ENCODE measurements at regions not wholly inside any gene's neighbourhood (a gene's known extent, or its start where the extent isn't known, plus 50 kb on each side); places are given as distances from the start of the nearest gene placed in this dataset.
A peak's percentile ranks its signal among the peaks of the same experiment; 100 is the strongest.

DNA sequence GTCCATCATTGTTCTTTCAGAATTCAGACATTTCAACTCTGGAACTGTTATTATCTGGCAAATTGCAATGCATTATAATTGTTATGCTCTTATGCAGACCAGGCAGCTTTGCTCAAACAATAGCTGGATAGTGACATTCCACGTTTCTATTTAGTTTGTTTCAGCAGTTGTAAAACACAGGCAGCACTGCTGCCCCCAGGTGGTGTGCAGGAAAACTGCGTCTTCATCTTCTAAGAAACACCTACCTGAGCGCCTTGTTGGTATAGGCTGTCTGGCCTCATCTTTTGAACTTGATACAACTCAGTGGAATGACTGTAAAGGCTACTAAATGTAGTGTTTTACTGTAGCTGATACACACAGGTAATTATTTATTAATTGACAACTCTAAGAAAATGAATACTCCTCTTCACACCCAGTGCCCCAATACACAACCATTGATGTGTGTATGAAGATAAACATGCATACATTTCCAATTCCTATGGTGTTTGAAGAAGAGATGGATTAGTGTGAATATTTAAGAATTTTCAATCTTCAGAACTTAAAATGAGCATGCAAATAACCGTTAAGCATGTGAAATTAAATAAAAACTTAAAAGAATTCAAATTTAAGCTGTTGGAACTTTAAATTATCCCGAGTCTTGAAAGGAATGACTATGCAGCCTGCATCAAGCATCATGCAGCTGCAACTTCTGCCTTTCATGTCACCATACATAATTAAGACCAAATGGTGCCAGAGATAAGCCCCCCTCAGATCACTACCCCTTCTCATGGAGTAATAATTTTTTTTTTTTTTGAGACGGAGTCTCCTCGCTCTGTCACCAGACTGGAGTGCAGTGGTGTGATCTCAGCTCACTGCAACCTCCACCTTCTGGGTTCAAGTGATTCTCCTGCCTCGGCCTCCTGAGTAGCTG, 85.6 kb downstream of the CD8B2 start:
- H3K4me3 ChIP-seq (ENCODE audit: low read length) = no peak overlapping the region

DNA sequence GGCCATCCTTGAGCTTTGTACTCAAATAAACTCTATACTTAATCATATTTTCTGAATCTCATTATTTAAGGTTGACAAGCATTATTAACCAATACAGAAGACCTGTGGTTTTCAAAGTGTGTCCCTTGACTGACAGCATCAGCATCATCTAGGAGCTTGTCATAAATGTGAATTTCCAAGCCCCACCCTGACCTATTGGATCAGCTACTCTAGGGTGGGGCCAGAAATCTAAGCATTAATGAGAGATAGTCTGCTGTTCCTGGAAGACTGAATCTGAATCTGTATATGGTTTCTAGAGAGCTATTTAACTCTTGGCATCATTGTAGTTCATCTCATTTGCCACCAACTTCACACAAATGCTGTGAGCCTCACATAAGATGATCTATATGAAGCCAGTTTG, 86.6 kb downstream of the CD8B2 start:
- no peak overlapping the region for H3K4me3 ChIP-seq (ENCODE audit: low read length)
- H3K36me3 ChIP-seq (ENCODE audit: insufficient read depth, low read depth, low read length) = no peaks in the 10 kb centered on the region
- no peak overlapping the region for H3K9ac ChIP-seq (ENCODE audit: low read depth, low read length)
- no peak overlapping the region for H3K27ac ChIP-seq (ENCODE audit: low read length)
- no peaks in the 10 kb centered on the region for H3K9me3 ChIP-seq (ENCODE audit: insufficient read depth, low read depth, low read length)
- H3K27me3 ChIP-seq (ENCODE audit: insufficient read depth, low read length) = no peaks in the 10 kb centered on the region; the same call in 1 of the 2 replicates
- peaks cover 2% of the 10 kb centered on the region; the same call in 1 of the 2 replicates for H3K4me1 ChIP-seq (ENCODE audit: insufficient read depth, low read length)

More for the DNA sequence above, 85.6 kb downstream of the CD8B2 start:
- no peaks in the 10 kb centered on the region for H3K9me3 ChIP-seq (ENCODE audit: insufficient read depth, low read depth, low read length)
- no peaks in the 10 kb centered on the region for H3K27me3 ChIP-seq (ENCODE audit: insufficient read depth, low read length)
- H3K27ac ChIP-seq (ENCODE audit: low read length) = no peak overlapping the region
- H3K4me1 ChIP-seq (ENCODE audit: insufficient read depth, low read length) = peaks cover 2% of the 10 kb centered on the region; the same call in 1 of the 2 replicates
- H3K36me3 ChIP-seq (ENCODE audit: insufficient read depth, low read depth, low read length) = no peaks in the 10 kb centered on the region
- H3K9ac ChIP-seq (ENCODE audit: low read depth, low read length) = no peak overlapping the region

GRCh38 chr2:106575955-106576354, 88.8 kb downstream of the CD8B2 start:
- peaks cover 6% of the 10 kb centered on the region for H3K27me3 ChIP-seq (ENCODE audit: insufficient read depth, low read length)
- no peak overlapping the region for H3K4me3 ChIP-seq (ENCODE audit: low read length)
- H3K4me1 ChIP-seq (ENCODE audit: insufficient read depth, low read length) = peaks cover 2% of the 10 kb centered on the region; the same call in 1 of the 2 replicates
- no peak overlapping the region for H3K9ac ChIP-seq (ENCODE audit: low read depth, low read length)
- no peaks in the 10 kb centered on the region for H3K36me3 ChIP-seq (ENCODE audit: insufficient read depth, low read depth, low read length)
- H3K27ac ChIP-seq (ENCODE audit: low read length) = no peak overlapping the region
- H3K9me3 ChIP-seq (ENCODE audit: insufficient read depth, low read depth, low read length) = no peaks in the 10 kb centered on the region

GRCh38 chr2:106577255-106577651, 90.1 kb downstream of the CD8B2 start:
- H3K4me3 ChIP-seq (ENCODE audit: low read length) = no peak overlapping the region
- peaks cover 2% of the 10 kb centered on the region; the same call in 1 of the 2 replicates for H3K4me1 ChIP-seq (ENCODE audit: insufficient read depth, low read length)
- no peaks in the 10 kb centered on the region for H3K9me3 ChIP-seq (ENCODE audit: insufficient read depth, low read depth, low read length)
- no peak overlapping the region for H3K27ac ChIP-seq (ENCODE audit: low read length)
- no peak overlapping the region for H3K9ac ChIP-seq (ENCODE audit: low read depth, low read length)
- no peaks in the 10 kb centered on the region for H3K36me3 ChIP-seq (ENCODE audit: insufficient read depth, low read depth, low read length)
- peaks cover 19% of the 10 kb centered on the region for H3K27me3 ChIP-seq (ENCODE audit: insufficient read depth, low read length)

GRCh38 chr2:106579750-106580197, 92.6 kb downstream of the CD8B2 start:
- H3K27ac ChIP-seq (ENCODE audit: low read length) = no peak overlapping the region
- H3K4me3 ChIP-seq (ENCODE audit: low read length) = no peak overlapping the region
- H3K27me3 ChIP-seq (ENCODE audit: insufficient read depth, low read length) = peaks cover 21% of the 10 kb centered on the region
- H3K4me1 ChIP-seq (ENCODE audit: insufficient read depth, low read length) = peaks cover 2% of the 10 kb centered on the region; the same call in 1 of the 2 replicates
- no peaks in the 10 kb centered on the region for H3K36me3 ChIP-seq (ENCODE audit: insufficient read depth, low read depth, low read length)
- H3K9ac ChIP-seq (ENCODE audit: low read depth, low read length) = no peak overlapping the region
- no peaks in the 10 kb centered on the region for H3K9me3 ChIP-seq (ENCODE audit: insufficient read depth, low read depth, low read length)

DNA sequence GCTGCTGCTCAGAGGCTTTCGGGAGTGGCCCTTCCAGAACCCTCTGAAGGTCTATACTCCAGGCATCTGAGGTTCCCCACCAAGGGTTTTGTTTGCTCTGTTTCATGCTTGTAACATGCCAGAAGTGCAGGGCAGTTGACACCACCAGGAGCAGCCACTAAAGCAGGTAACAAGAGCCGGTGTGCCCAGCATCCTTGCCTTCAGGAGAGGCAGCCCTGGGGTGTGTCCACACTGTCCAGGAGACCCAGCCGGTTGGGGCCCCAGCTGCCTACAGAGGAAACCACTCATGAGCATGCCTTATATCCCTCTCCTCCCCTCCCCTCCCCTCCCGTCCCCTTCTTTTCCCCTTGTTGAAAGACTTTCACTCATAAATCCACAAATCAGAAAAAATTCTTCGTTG, 93.1 kb downstream of the CD8B2 start:
- Histone ChIP-seq H3K27ac (ENCODE audit: low read length) (no peak overlapping the region), H3K9ac (ENCODE audit: low read depth, low read length) (no peak overlapping the region), H3K9me3 (ENCODE audit: insufficient read depth, low read depth, low read length) (no peaks in the 10 kb centered on the region), H3K36me3 (ENCODE audit: insufficient read depth, low read depth, low read length) (no peaks in the 10 kb centered on the region), H3K27me3 (ENCODE audit: insufficient read depth, low read length) (peaks cover 21% of the 10 kb centered on the region), H3K4me3 (ENCODE audit: low read length) (no peak overlapping the region), H3K4me1 (ENCODE audit: insufficient read depth, low read length) (peaks cover 2% of the 10 kb centered on the region; the same call in 1 of the 2 replicates)

DNA sequence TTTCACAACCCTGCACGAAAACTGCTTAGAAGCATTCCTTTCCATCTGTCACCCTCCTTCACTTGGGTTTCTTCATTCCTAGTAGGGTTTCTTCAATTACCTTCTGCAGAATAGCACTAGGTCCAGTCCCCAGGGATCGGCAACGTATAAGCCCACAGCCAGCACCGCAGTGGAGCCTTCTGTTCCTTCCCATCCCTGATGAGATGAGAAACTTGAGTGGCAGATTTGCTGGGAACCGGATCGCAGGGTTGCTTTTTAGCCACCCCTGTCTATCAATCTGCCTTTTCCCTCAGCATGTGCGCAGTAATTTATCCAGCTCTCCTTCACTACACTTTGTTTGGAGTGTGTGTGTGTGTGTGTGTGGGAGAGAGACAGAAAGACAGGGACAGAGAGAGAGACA, 94.2 kb downstream of the CD8B2 start:
- H3K9ac ChIP-seq (ENCODE audit: low read depth, low read length) = no peak overlapping the region
- no peaks in the 10 kb centered on the region for H3K36me3 ChIP-seq (ENCODE audit: insufficient read depth, low read depth, low read length)
- H3K4me3 ChIP-seq (ENCODE audit: low read length) = no peak overlapping the region

DNA sequence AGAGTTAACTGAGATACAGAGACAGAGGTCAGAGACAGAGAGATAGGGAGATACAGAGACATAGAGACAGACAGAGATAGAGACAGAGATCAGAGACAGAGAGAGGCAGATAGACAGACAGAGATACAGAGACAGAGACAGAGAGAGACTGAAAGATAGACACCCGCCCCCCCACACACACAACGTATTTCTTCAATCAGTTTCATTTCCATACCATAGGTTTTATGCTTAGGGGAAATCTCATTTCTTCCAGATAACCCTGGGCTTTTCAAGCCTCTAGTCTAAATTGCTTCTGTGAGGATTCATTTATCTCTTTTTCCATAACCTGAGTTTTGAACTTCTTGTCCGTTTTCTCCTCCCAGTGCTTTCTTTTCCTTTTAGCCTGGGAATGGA, 94.6 kb downstream of the CD8B2 start:
- Histone ChIP-seq H3K9ac (ENCODE audit: low read depth, low read length) (no peak overlapping the region), H3K36me3 (ENCODE audit: insufficient read depth, low read depth, low read length) (no peaks in the 10 kb centered on the region), H3K4me1 (ENCODE audit: insufficient read depth, low read length) (no peaks in the 10 kb centered on the region), H3K27ac (ENCODE audit: low read length) (no peak overlapping the region), H3K27me3 (ENCODE audit: insufficient read depth, low read length) (peaks cover 21% of the 10 kb centered on the region), H3K4me3 (ENCODE audit: low read length) (peak overlapping the region; percentile 68), H3K9me3 (ENCODE audit: insufficient read depth, low read depth, low read length) (no peaks in the 10 kb centered on the region)

More for the DNA sequence above, 94.2 kb downstream of the CD8B2 start:
- Histone ChIP-seq H3K9me3 (ENCODE audit: insufficient read depth, low read depth, low read length) (no peaks in the 10 kb centered on the region), H3K27ac (ENCODE audit: low read length) (no peak overlapping the region), H3K4me1 (ENCODE audit: insufficient read depth, low read length) (no peaks in the 10 kb centered on the region; the same call in 1 of the 2 replicates), H3K27me3 (ENCODE audit: insufficient read depth, low read length) (peaks cover 21% of the 10 kb centered on the region)

- Histone ChIP-seq H3K4me3 (ENCODE audit: low read length) (peak overlapping the region; percentile 68), H3K9me3 (ENCODE audit: insufficient read depth, low read depth, low read length) (no peaks in the 10 kb centered on the region), H3K9ac (ENCODE audit: low read depth, low read length) (no peak overlapping the region), H3K27ac (ENCODE audit: low read length) (no peak overlapping the region), H3K36me3 (ENCODE audit: insufficient read depth, low read depth, low read length) (no peaks in the 10 kb centered on the region), H3K27me3 (ENCODE audit: insufficient read depth, low read length) (peaks cover 21% of the 10 kb centered on the region), H3K4me1 (ENCODE audit: insufficient read depth, low read length) (no peaks in the 10 kb centered on the region)
These were observed 95.3 kb downstream of the CD8B2 start for GRCh38 chr2:106582148-106583143.

- peaks cover 21% of the 10 kb centered on the region for H3K27me3 ChIP-seq (ENCODE audit: insufficient read depth, low read length)
- H3K9me3 ChIP-seq (ENCODE audit: insufficient read depth, low read depth, low read length) = no peaks in the 10 kb centered on the region
- no peaks in the 10 kb centered on the region for H3K36me3 ChIP-seq (ENCODE audit: insufficient read depth, low read depth, low read length)
- H3K4me1 ChIP-seq (ENCODE audit: insufficient read depth, low read length) = no peaks in the 10 kb centered on the region
- H3K9ac ChIP-seq (ENCODE audit: low read depth, low read length) = no peak overlapping the region
- no peak overlapping the region for H3K4me3 ChIP-seq (ENCODE audit: low read length)
- no peak overlapping the region for H3K27ac ChIP-seq (ENCODE audit: low read length)
These were observed 97.3 kb downstream of the CD8B2 start for GRCh38 chr2:106584304-106584954.

GRCh38 chr2:106596844-106597243, 109.7 kb downstream of the CD8B2 start:
- Histone ChIP-seq H3K36me3 (ENCODE audit: insufficient read depth, low read depth, low read length) (no peaks in the 10 kb centered on the region), H3K4me3 (ENCODE audit: low read length) (no peak overlapping the region), H3K9me3 (ENCODE audit: insufficient read depth, low read depth, low read length) (peaks cover 4% of the 10 kb centered on the region), H3K27ac (ENCODE audit: low read length) (no peak overlapping the region), H3K9ac (ENCODE audit: low read depth, low read length) (no peak overlapping the region), H3K27me3 (ENCODE audit: insufficient read depth, low read length) (no peaks in the 10 kb centered on the region), H3K4me1 (ENCODE audit: insufficient read depth, low read length) (no peaks in the 10 kb centered on the region)

Data from iPS-20b (cell line).